Gastroesophageal sphincter (tissue), 4 donors: ENCODE measurements at regions not wholly inside any gene's neighbourhood (a gene's known extent, or its start where the extent isn't known, plus 50 kb on each side); places are given as distances from the start of the nearest gene placed in this dataset.

Experiments used
- ATAC-seq: fragments of 150-250 bp; one replicate; pipeline ENCODE4 v1.9.1; 2016; ENCODE audit warnings: mild to moderate bottlenecking, moderate library complexity
- H3K27ac ChIP-seq, 4 donors: fragments of 200-600 bp; sonication (generic) in 3 of 4; 1 replicate in 3 of 4; 2 replicates in 1 of 4; pipeline ENCODE4 v1.5.1; 2016 to 2019
- H3K27me3 ChIP-seq: fragments of 200-600 bp; sonication (generic); one replicate; pipeline ENCODE4 v1.5.1; 2019
- H3K36me3 ChIP-seq, 2 donors: fragments of 200-600 bp; sonication (generic); one replicate each; pipeline ENCODE4 v1.5.1; 2019; ENCODE audit warnings: control low read depth in 1 of 2
- H3K4me1 ChIP-seq, 3 donors: fragments of 200-600 bp; sonication (generic); 1 replicate in 2 of 3; 2 replicates in 1 of 3; pipeline ENCODE4 v1.5.1; 2016 to 2019; ENCODE audit warnings: control low read depth in 2 of 3
- H3K4me3 ChIP-seq, 2 donors: fragments of 200-600 bp; sonication (generic); one replicate each; pipeline ENCODE4 v1.5.1; 2019; ENCODE audit warnings: mild to moderate bottlenecking in 1 of 2, moderate library complexity in 1 of 2
- H3K9me3 ChIP-seq, 3 donors: fragments of 200-600 bp; sonication (generic); one replicate each; pipeline ENCODE4 v1.5.1; 2017 to 2019; ENCODE audit warnings: control low read depth in 2 of 3
- CTCF ChIP-seq, 4 experiments: fragments of 200-600 bp in 2 of 4; fragments of 450-650 bp in 2 of 4; sonication (generic) in 1 of 4; IDR thresholded peaks; one replicate each; pipeline ENCODE4 v1.5.1; 2017 to 2019; ENCODE audit warnings: antibody characterized with exemption in 4 of 4, mild to moderate bottlenecking in 2 of 4, moderate library complexity in 2 of 4
- EP300 ChIP-seq: sonication (generic); formaldehyde crosslinking; IDR thresholded peaks from one replicate; pipeline ENCODE4 v1.6.1; 2017; ENCODE audit warnings: antibody characterized with exemption, mild to moderate bottlenecking
- POLR2A ChIP-seq, 2 donors: fragments of 450-650 bp; IDR thresholded peaks; one replicate each; pipeline ENCODE4 v1.6.1; 2017; ENCODE audit warnings: antibody characterized with exemption in 2 of 2, mild to moderate bottlenecking in 2 of 2, moderate library complexity in 1 of 2
- POLR2AphosphoS5 ChIP-seq: sonication (generic); formaldehyde crosslinking; IDR thresholded peaks from one replicate; pipeline ENCODE4 v1.6.1; 2017; ENCODE audit warnings: antibody characterized with exemption
- WGBS, 2 donors: methylation state at CpG; one replicate each; pipeline ENCODE4 v1.1.5; 2018; ENCODE audit warnings: low coverage in 1 of 2; 5-methylcytosine and 5-hydroxymethylcytosine counted together

GRCh38 chr20:12702312-12702711 is 306.5 kb upstream of the SPTLC3 start:
- WGBS, 2 donors = 63 to 67% methylated on average over 1 of the region's 1 CpG
- no peaks in the 10 kb centered on the region for H3K4me1 ChIP-seq
- H3K27me3 ChIP-seq = no peaks in the 10 kb centered on the region
- no peaks in the 10 kb centered on the region for H3K9me3 ChIP-seq
- H3K36me3 ChIP-seq = no peaks in the 10 kb centered on the region
- TF ChIP-seq EP300 (no peak), POLR2AphosphoS5 (no peak), POLR2A (IDR thresholded peaks at IDR 0.05) (no peak), CTCF (IDR thresholded peaks at IDR 0.05) (no peak)
- H3K27ac ChIP-seq = no peak overlapping the region
- H3K4me3 ChIP-seq = no peak overlapping the region
- ATAC-seq = no peak

GRCh38 chr20:12715371-12715770 is 293.4 kb upstream of the SPTLC3 start:
- TF ChIP-seq CTCF (IDR thresholded peaks at IDR 0.05) (no peak), POLR2A (IDR thresholded peaks at IDR 0.05) (no peak), EP300 (no peak), POLR2AphosphoS5 (no peak)
- WGBS, 2 donors = 80 to 89% methylated on average over 2 of the region's 2 CpGs
- H3K27ac ChIP-seq = no peak overlapping the region
- no peak overlapping the region for H3K4me3 ChIP-seq
- no peaks in the 10 kb centered on the region for H3K9me3 ChIP-seq
- no peaks in the 10 kb centered on the region for H3K4me1 ChIP-seq
- ATAC-seq = no peak
- H3K36me3 ChIP-seq = no peaks in the 10 kb centered on the region
- H3K27me3 ChIP-seq = no peaks in the 10 kb centered on the region

- Histone ChIP-seq H3K27ac (no peak overlapping the region), H3K4me1 (no peaks in the 10 kb centered on the region), H3K36me3 (no peaks in the 10 kb centered on the region), H3K4me3 (no peak overlapping the region), H3K27me3 (no peaks in the 10 kb centered on the region), H3K9me3 (no peaks in the 10 kb centered on the region)
- TF ChIP-seq EP300 = no peak
- TF ChIP-seq POLR2AphosphoS5 = no peak
- no peak for TF ChIP-seq CTCF (IDR thresholded peaks at IDR 0.05)
- no peak for TF ChIP-seq POLR2A (IDR thresholded peaks at IDR 0.05)
- WGBS, 2 donors = 89 to 94% methylated on average over 2 to 3 of the region's 3 CpGs
- no peak for ATAC-seq
Observed at GRCh38 chr20:12715991-12716680, 292.6 kb upstream of the SPTLC3 start.

- TF ChIP-seq EP300 (no peak), POLR2AphosphoS5 (no peak), POLR2A (IDR thresholded peaks at IDR 0.05) (no peak), CTCF (IDR thresholded peaks at IDR 0.05) (no peak)
- Histone ChIP-seq H3K27ac (no peak overlapping the region), H3K9me3 (no peaks in the 10 kb centered on the region), H3K27me3 (no peaks in the 10 kb centered on the region), H3K4me3 (no peak overlapping the region), H3K36me3 (no peaks in the 10 kb centered on the region), H3K4me1 (no peaks in the 10 kb centered on the region)
- WGBS, 2 donors = 75% methylated on average over 1 of the region's 1 CpG; no CpG with 5 or more reads in 1 of the 2 donors
- no peak for ATAC-seq
Observed at GRCh38 chr20:12717061-12717460, 291.7 kb upstream of the SPTLC3 start.

GRCh38 chr20:12718619-12719018 is 290.2 kb upstream of the SPTLC3 start:
- TF ChIP-seq POLR2AphosphoS5 = no peak
- TF ChIP-seq EP300 = no peak
- no peak for TF ChIP-seq CTCF (IDR thresholded peaks at IDR 0.05)
- TF ChIP-seq POLR2A (IDR thresholded peaks at IDR 0.05) = no peak
- no peaks in the 10 kb centered on the region for H3K9me3 ChIP-seq
- H3K27me3 ChIP-seq = no peaks in the 10 kb centered on the region
- H3K4me3 ChIP-seq = no peak overlapping the region
- ATAC-seq = no peak
- no peaks in the 10 kb centered on the region for H3K4me1 ChIP-seq
- no peaks in the 10 kb centered on the region for H3K36me3 ChIP-seq
- H3K27ac ChIP-seq = no peak overlapping the region
- WGBS, 2 donors = 35 to 52% methylated on average over 4 of the region's 4 CpGs
